Superior temporal gyrus (tissue), 1 donor: ENCODE measurements at regions not wholly inside any gene's neighbourhood (a gene's known extent, or its start where the extent isn't known, plus 50 kb on each side); places are given as distances from the start of the nearest gene placed in this dataset.
"Not testable (repeated sequence)": the region's sequence is repeated elsewhere in the genome, so short reads cannot be mapped to it uniquely, and the experiment has no call there.

ENCODE experiments used
- DNase-seq: peaks from one replicate; pipeline ENCODE4 v3.0.0-alpha.2; 2016; ENCODE audit errors: extremely low spot score

DNA sequence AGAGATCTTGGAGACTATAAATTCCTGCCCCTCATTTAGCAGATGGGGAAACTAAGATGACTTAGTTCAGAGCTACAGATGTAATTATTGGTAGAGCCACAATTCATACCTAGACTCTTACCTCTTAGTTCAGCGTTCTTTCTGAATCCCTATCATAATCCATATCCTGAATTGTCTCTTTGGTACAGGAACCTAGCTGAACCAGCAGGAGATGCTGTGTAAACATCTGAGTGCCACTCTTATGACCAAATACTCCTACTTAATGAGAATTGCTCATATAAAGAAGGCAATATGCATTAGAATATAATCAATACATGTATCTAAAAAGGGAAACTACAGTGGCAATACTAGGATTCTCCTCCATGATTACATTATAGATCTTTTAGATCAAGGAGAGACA is 459.0 kb downstream of the SIPA1L2 start:
- no peak for DNase-seq

DNA sequence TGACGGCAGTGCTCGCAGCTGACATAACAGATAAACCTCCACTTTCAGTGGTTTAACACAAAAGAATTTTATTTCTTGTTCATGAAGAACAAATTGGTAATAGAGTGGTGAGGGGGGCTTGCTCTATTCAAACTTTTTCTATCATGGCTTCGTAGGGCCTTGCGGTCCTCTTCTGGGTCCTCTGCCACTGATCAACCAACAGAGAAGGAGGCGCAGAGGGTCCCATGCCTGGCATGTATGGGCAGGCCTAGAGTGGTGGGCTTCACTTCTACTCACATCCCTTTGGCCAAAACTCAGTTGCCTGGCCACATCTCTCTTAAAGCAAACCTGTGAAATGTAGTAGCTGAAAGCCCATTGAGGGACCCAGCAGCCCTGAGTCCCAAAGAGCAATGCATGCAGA is 460.5 kb downstream of the SIPA1L2 start:
- DNase-seq = no peak

DNA sequence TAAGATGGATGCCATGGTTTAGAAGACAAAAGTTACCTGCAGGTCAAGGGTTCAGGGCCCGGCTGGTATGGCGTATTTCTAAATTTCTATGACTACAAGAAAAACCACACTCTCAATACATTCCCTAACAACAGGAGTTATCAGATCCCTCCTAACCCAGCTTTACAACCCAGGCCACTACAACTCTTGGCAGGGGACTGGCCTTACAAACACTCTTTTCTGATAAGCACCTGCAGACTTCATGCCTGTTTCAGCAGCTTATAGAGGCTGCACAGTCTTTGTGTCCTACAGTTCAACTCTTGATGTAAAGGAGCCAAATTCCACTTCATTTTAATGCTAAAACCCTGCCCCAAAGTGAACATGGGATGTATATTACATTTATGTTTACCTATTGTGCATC is 461.4 kb downstream of the SIPA1L2 start:
- DNase-seq = no peak

DNA sequence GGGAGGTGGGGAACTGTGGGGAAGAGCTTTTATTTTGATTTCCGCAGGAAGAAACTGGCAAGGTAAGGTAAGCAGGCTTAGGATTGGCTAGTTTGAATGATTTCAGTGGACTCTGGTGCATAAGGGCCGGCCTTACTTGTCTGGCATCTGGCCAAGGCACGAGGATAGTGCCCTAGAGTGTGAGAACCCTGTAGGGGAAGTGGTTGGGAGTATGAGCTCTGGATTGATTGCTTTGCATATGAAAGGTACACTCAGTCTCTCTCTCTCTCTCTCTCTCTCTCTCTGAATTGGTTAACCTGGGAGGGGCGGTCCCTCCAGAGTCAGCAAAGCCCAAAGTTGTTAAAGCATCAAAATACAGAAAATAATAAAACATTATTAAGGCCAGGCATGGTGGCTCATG is 463.0 kb downstream of the SIPA1L2 start:
- DNase-seq = no peak

DNA sequence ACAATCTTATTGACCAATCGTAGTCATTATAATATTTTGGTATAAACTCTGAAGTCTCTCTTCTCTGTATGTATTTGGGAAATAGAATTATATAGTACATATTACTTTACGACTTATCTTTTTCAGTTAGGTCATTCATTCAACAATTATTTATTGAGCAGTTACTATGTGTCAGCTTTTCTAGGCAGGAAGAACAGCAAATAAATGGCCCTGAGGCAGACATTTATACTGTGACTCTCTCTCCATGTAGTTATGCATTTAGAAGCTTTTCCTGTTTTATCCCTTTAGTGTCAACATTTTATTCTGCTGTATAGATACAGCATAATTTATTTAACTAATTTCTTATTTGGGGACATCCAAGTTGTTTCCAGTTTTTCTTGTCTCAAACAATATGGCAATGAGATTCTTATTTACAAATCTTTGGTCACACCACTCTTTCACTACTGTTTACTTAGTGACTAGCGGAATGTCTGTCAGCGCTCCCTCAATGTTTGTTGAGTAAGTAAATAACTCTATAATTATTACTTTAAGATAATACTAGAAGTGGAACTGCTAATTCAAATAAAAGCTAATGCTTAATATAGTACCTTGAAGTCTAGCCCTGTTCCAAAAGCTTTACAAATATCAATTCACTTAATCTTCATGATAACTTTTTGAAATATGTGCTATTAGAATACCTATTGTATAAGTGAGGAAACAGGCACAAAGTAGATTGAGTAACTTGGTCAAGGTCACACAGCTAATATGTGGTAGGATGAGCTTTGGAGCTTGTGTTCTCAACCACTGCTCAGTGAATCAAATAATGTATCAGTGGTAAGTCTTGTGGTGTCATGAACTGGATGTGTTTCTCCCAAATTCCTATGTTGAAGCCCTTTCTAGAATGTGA is 465.6 kb downstream of the SIPA1L2 start:
- DNase-seq = no peak

DNA sequence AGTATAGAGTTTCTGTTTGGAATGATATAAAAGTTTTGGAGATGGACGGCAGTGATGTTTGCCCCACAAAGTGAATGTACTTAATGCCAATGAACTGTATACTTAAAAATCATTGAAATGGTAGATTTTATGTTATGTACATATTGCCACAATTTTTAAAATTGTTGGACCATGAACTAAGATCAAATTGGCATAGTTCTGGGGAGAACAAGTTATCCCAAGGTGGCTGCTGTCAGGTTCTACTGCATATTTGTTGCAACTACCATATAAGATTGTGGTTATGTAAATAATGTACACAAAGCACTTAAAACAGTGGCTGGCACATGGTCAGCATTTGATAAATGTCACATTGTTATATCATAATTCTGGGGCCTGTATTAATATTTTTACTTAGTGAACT is 466.4 kb downstream of the SIPA1L2 start:
- no peak for DNase-seq

DNA sequence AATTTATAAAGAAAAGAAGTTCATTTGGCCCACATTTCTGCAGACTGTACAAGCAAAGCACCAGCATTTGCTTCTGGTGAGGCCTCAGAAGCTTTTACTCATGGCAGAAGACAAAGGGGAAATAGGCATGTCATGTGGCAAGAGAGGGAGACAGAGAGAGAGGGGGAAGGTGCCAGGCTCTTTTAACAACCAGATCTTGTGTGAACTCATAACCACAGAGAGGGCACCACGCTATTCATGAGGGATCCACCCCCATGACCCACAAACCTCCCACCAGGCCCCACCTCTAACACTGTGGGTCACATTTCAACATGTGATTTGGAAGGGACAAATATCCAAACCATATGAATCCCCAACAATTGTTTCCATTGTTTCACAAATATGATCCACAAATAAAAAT is 467.9 kb downstream of the SIPA1L2 start:
- DNase-seq = no peak

DNA sequence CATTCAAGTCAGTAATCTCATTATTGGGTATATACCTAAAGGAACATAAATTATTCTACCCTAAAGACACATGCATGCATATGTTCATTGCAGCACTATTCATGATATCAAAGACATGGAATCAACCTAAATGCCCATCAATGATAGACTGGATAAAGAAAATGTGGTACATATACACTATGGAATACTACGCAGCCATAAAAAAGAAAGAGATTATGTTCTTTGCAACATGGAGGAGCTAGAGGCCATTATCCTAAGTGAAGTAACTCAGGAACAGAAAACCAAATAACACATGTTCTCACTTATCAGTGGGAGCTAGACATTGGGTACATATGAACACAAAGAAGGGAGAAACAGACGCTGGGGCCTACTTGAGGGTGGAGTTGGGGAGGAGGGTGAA is 471.4 kb downstream of the SIPA1L2 start:
- not testable (repeated sequence) for DNase-seq

DNA sequence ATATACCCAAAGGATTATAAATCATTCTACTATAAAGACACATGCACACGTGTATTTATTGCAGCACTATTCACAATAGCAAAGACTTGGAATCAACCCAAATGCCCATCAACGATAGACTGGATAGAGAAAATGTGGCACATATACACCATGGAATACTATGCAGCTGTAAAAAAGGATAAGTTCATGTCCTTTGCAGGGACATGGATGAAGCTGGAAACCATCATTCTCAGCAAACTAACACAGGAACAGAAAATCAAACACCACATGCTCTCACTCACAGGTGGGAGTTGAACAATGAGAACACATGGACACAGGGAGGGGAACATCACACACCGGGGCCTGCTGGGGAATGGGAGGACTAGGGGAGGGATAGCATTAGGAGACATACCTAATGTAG is 473.9 kb downstream of the SIPA1L2 start:
- DNase-seq = not testable (repeated sequence)

DNA sequence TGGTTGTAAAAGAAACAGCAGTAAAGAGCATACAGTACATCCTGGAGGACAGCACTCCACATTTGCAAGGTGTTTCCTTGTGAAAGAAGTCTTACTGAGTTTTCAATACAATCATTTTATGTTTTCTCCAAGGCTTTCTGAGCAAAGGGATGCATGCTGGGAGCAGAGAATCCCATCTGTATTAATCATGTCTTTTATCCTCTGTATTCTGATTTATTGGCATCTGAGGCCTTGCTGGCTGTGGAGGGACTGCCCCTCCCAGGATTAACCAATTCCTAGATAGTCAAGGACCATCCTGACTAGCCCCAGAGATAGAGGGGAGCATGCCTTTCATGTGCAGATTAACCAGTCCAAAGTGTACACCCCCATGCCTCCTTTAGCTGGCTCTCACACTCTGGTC is 476.3 kb downstream of the SIPA1L2 start:
- no peak for DNase-seq

DNA sequence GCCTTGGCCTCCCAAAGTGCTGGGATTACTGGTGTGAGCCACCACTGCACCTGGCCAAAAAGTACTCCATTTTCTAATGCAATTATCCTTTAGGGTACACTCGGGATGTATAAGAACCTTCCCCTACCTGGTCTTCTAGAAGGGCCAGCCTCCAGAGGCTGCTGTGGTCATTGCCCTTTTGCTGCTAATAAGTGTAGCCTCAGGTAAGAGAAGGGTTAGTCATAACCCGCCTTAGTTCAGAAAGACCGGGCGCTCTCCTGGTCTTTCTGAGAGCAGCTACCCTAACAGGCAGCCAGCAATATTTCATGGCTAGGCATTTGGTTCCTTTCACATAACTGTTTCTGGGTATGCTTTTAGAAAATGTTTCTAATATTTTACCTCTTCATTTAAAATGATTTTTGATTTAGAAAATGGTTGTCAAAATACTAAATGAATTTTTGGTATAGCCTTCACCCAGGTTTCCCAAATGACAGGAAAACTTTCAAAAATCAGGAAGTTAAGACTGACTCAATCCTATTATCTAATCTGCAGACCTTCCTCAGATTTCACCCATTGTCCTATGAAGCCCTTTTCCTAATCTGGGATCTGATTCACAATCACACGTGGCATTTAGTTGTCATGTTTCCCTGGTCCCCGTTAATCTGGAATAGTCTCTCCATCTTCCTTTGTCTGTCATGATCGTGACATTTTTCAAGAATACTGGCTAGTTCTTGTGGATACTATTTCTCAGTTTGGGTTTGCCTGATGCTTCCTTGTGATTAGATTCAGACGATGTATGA is 479.0 kb downstream of the SIPA1L2 start:
- DNase-seq = no peak

DNA sequence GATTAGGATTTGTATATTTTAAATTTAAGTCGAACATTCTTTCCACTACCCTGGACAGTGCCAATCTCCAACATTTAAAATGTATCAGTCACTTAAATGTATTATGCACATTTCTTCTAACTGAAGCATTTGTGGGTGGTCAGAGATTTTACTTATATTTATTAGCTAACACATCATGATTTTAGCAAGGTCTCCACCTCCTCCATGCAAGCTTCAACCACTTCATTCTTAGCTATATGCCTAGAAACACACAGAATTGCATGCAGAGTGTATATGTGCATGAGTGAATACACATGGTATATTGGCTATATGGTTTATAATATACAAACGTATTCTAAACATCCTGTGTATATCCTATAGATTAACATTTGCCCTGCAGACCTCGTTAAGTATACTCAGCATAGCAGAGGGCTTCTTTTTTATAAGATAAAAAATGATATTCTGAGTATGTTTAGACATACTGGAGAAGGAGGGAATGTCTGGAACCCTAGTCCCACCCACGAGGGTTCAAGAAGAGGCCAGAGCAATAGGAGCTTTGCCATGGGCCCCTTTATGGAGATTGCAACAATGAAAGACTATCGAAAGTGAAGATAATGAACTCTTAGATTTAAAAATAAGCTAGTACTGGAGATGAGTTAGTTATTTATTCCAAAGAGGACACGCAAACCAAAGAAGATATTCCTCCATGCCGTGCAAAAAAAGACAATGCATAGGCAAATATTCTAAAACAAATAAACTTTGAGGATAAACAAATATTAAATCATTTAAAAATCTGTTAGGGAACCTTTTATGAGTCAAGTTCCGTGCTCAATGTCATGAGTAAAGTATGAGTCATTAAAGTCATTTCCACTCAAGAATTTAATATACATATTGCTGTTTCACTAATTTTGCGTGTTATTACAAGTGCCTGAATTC is 480.4 kb downstream of the SIPA1L2 start:
- no peak for DNase-seq

DNA sequence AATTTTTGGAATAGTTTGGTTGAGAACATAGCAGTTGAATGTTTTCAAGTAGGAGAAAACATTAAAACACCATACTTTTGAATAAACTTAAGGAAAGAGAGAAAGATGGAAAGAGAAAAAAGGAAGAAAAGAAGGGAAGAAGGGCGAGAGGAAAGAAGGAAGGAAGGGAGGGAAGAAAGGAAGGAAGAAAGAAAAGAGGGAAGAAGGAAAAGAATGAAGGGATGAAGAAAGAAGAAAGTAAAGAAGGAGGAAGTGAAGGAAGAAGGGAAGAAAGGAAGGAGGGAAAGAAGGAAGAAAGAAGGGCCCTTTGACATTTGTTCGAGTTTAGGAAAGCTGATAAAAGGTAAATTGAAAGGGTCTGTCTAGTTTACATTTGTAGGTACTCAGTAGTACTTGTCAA is 482.7 kb downstream of the SIPA1L2 start:
- no peak for DNase-seq

DNA sequence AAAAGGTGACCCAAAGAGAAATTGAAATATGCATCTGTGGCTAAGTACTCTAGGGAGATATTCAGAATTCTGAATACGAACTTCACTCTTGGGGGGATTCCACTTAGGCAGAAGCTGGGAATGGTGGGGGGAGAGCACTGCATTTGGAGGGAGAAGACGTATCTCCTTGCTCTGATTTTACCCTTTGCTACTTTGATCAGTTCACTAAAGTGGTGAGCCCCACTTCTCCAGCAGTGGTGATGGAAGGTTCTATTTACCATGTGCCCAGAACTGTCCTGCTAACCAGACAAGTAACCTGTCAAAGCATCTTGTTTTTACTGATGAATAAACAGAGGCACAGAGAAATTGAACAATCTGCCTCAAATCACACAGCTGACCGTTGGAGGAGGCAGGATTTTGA is 483.4 kb downstream of the SIPA1L2 start:
- DNase-seq = no peak

DNA sequence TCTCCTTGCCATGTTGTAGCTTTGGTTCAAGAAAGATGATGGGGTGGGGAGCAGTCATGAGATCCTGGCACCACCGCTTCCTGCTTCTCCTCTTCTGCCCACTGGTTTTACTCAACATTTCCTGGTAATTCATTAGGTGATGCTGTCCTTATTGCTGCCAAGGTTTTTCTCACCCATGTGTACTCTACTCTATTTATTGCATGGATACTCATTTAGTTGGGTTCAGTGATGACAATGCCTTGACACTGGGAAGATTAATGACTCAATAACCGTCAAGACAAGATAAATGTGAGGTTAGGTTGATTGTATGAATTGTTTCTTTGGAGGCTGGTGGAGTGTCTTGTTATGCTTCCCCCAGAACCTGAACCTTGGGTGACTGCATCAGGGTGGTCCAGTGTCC is 484.2 kb downstream of the SIPA1L2 start:
- no peak for DNase-seq

DNA sequence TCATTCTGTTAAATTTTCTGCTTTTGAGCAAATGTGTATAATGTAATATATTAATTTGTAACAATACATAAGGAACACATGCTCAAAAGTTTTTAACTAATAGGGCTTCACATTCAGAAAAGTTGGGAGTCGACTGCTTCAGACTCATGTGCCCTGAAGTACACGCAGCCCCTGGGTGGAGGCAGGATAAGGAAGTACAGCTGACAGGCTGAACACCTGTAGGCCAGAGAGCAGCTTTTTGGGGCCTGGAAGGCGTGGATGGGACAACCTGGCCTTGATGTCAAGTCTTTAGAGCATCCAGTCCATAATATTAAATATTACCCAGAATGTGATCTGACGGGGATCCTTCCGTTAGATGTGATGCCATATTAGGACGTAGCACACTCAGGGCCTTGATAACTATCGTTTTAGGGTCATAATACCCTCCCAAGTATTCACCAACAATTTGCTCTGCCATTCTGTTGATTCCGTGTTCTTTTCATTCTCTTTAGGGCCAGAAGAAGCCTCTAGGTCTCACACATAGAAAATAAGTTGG is 485.2 kb downstream of the SIPA1L2 start:
- DNase-seq = no peak

DNA sequence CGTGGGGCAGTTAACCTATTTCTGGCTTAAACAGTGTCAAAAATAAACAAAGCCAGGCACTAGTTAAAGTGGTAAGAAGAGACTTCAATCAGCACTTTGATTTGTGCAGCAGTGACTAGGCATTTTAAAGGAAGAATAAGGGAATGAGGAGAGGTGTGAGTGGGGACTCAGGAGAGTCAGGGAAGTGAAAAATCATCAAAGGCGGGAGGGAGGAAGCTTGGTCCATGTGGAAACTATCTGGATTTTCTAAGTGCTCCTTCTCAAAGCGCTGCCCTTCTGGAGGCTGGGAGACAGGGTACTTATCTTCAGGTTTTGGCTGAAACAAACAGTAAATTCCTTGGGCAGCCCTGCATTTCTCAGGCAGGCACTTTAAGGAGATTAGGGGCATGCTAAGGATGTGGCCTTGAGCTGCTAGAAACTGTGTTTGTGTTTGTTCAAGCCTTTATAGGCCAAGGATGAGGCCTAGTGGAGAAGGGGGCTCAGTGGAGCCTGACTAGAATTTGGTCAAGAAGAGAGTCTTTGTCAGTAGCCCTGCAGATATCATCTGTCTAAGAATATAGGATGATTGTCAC is 486.5 kb downstream of the SIPA1L2 start:
- DNase-seq = no peak

DNA sequence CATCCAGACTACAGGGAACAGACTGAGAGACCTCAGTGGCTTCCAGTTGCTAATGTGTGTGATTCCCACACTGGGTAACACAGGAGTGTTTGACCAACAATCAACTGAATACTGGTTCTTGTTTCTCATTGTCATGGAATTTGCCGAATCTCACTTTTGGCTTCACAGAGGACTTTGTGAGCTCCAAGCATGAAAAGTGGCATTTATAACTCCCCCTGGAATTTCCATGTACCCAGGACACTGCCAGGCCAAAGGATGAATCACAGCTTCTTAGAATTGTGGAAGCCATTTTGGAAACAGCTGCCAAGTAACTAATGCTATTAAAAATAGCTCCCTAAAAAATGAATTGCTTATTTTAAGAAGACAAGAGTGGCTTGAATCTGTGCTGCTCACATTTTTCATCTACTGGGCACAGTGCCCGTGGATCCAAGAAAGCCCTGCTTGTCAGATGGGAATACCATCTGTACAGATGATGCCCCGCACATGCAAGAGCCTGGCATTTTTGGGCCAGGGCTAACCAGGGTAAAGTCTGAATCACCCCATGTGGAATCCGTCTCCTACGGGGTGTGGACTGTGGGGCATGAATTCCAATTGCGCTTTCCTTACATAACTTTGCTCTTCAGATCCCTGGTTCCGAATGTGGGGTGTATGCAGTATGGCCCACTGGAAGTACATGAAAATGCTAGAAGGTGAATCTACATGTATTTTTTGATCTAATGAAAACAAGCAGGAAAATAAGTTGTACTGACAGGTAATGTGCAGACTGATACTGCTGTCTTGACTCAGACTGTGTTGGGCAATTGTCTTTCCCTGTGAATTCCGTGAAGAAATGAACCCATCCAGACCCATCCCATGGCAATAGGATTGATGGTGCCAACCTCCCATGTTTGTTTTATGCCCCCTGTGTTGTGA is 487.3 kb downstream of the SIPA1L2 start:
- DNase-seq = peak; percentile 67

DNA sequence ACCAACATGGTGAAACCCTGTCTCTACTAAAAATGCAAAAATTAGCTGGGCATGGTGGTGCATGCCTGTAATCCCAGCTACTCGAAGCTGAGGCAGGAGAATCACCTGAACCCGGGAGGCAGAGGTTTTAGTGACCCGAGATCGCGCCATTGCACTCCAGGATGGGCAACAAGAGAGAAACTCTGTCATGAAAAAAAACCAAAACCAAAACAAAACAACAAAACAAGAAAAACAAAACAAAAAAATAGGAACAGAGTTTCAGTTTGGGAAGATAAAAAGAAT is 488.8 kb downstream of the SIPA1L2 start:
- not testable (repeated sequence) for DNase-seq

DNA sequence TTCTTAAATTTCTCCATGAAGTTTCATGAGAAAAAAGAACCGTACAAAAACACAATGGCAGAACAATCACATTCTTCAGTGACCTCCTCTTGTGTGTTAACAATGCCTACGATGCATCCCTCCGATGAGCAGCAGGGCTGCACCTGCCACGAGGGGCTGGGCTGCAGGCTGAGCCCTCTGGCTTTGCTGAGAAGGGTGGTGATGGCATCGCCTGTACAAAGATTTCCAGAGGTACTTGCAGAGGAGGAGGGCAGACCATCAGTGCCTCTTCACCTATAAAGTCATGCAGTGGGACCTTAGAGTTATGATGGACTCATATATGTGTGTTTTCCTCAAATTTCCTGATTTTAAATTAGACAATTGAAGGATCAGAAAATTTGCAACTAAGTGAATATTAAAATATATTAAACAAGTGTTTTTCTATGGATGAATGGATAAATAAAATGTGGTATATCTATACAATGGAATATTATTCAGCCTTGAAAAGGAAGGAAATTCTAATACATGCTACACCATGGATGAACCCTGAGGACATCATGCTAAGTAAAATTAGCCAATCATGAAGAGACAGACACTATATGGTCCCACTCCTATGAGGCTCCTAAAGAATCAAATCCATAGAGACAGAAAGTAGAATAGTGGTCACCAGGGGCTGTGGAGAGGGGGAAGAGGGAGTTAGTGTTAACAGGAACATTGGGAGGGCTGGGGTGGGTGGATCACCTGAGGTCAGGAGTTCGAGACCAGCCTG is 489.3 kb downstream of the SIPA1L2 start:
- no peak for DNase-seq
